ENCODE measurements at regions not wholly inside any gene's neighbourhood (a gene's known extent, or its start where the extent isn't known, plus 50 kb on each side); places are given as distances from the start of the nearest gene placed in this dataset.

- H3K4me1 ChIP-seq (ENCODE audit: control insufficient read depth, insufficient read depth, low read length), result no peaks in the 10 kb centered on the region
- no peaks in the 10 kb centered on the region for H3K9me3 ChIP-seq (ENCODE audit: control insufficient read depth, insufficient read depth, low read length)
- no peak overlapping the region for H3K27ac ChIP-seq (ENCODE audit: low read length)
- DNase-seq (ENCODE audit: low read depth, low spot score), result no peak
- H3K4me3 ChIP-seq (ENCODE audit: low read length), result no peak overlapping the region
- no peaks in the 10 kb centered on the region for H3K27me3 ChIP-seq (ENCODE audit: control insufficient read depth, insufficient read depth, low read length)
- H3K36me3 ChIP-seq (ENCODE audit: control insufficient read depth, insufficient read depth, low read length), result no peaks in the 10 kb centered on the region
- no CpG with 5 or more reads among the region's 3 CpGs for WGBS (ENCODE audit: insufficient coverage, insufficient read length)
Measured at GRCh38 chr11:103688924-103689323, 347.5 kb upstream of the DDI1 start.

GRCh38 chr11:103690356-103690755 is 346.1 kb upstream of the DDI1 start:
- no peak overlapping the region for H3K4me3 ChIP-seq (ENCODE audit: low read length)
- no CpG with 5 or more reads among the region's 1 CpG for WGBS (ENCODE audit: insufficient coverage, insufficient read length)
- no peaks in the 10 kb centered on the region for H3K4me1 ChIP-seq (ENCODE audit: control insufficient read depth, insufficient read depth, low read length)
- H3K27me3 ChIP-seq (ENCODE audit: control insufficient read depth, insufficient read depth, low read length), result no peaks in the 10 kb centered on the region
- H3K36me3 ChIP-seq (ENCODE audit: control insufficient read depth, insufficient read depth, low read length), result no peaks in the 10 kb centered on the region
- DNase-seq (ENCODE audit: low read depth, low spot score), result no peak
- no peak overlapping the region for H3K27ac ChIP-seq (ENCODE audit: low read length)
- no peaks in the 10 kb centered on the region for H3K9me3 ChIP-seq (ENCODE audit: control insufficient read depth, insufficient read depth, low read length)

- H3K9me3 ChIP-seq (ENCODE audit: control insufficient read depth, insufficient read depth, low read length), result no peaks in the 10 kb centered on the region
- no peaks in the 10 kb centered on the region for H3K36me3 ChIP-seq (ENCODE audit: control insufficient read depth, insufficient read depth, low read length)
- no peak overlapping the region for H3K4me3 ChIP-seq (ENCODE audit: low read length)
- DNase-seq (ENCODE audit: low read depth, low spot score), result no peak
- no peaks in the 10 kb centered on the region for H3K4me1 ChIP-seq (ENCODE audit: control insufficient read depth, insufficient read depth, low read length)
- no peak overlapping the region for H3K27ac ChIP-seq (ENCODE audit: low read length)
- H3K27me3 ChIP-seq (ENCODE audit: control insufficient read depth, insufficient read depth, low read length), result no peaks in the 10 kb centered on the region
Measured at GRCh38 chr11:103696123-103696522, 340.3 kb upstream of the DDI1 start.

GRCh38 chr11:103699216-103699615 is 337.2 kb upstream of the DDI1 start:
- no peak overlapping the region for H3K4me3 ChIP-seq (ENCODE audit: low read length)
- H3K36me3 ChIP-seq (ENCODE audit: control insufficient read depth, insufficient read depth, low read length), result no peaks in the 10 kb centered on the region
- no CpG with 5 or more reads among the region's 3 CpGs for WGBS (ENCODE audit: insufficient coverage, insufficient read length)
- H3K27me3 ChIP-seq (ENCODE audit: control insufficient read depth, insufficient read depth, low read length), result no peaks in the 10 kb centered on the region
- H3K27ac ChIP-seq (ENCODE audit: low read length), result no peak overlapping the region
- no peaks in the 10 kb centered on the region for H3K9me3 ChIP-seq (ENCODE audit: control insufficient read depth, insufficient read depth, low read length)
- no peaks in the 10 kb centered on the region for H3K4me1 ChIP-seq (ENCODE audit: control insufficient read depth, insufficient read depth, low read length)
- no peak for DNase-seq (ENCODE audit: low read depth, low spot score)

GRCh38 chr11:103699656-103700055 is 336.8 kb upstream of the DDI1 start:
- DNase-seq (ENCODE audit: low read depth, low spot score), result no peak
- Histone ChIP-seq H3K27ac (ENCODE audit: low read length) (no peak overlapping the region), H3K36me3 (ENCODE audit: control insufficient read depth, insufficient read depth, low read length) (no peaks in the 10 kb centered on the region), H3K4me3 (ENCODE audit: low read length) (no peak overlapping the region), H3K27me3 (ENCODE audit: control insufficient read depth, insufficient read depth, low read length) (no peaks in the 10 kb centered on the region), H3K9me3 (ENCODE audit: control insufficient read depth, insufficient read depth, low read length) (no peaks in the 10 kb centered on the region), H3K4me1 (ENCODE audit: control insufficient read depth, insufficient read depth, low read length) (no peaks in the 10 kb centered on the region)
- no CpG with 5 or more reads among the region's 1 CpG for WGBS (ENCODE audit: insufficient coverage, insufficient read length)

GRCh38 chr11:103700622-103701021 is 335.8 kb upstream of the DDI1 start:
- Histone ChIP-seq H3K4me3 (ENCODE audit: low read length) (no peak overlapping the region), H3K4me1 (ENCODE audit: control insufficient read depth, insufficient read depth, low read length) (no peaks in the 10 kb centered on the region), H3K27me3 (ENCODE audit: control insufficient read depth, insufficient read depth, low read length) (no peaks in the 10 kb centered on the region), H3K9me3 (ENCODE audit: control insufficient read depth, insufficient read depth, low read length) (no peaks in the 10 kb centered on the region), H3K36me3 (ENCODE audit: control insufficient read depth, insufficient read depth, low read length) (no peaks in the 10 kb centered on the region), H3K27ac (ENCODE audit: low read length) (no peak overlapping the region)
- no peak for DNase-seq (ENCODE audit: low read depth, low spot score)
- WGBS (ENCODE audit: insufficient coverage, insufficient read length), result no CpG with 5 or more reads among the region's 1 CpG

- Histone ChIP-seq H3K27me3 (ENCODE audit: control insufficient read depth, insufficient read depth, low read length) (no peaks in the 10 kb centered on the region), H3K4me3 (ENCODE audit: low read length) (no peak overlapping the region), H3K4me1 (ENCODE audit: control insufficient read depth, insufficient read depth, low read length) (no peaks in the 10 kb centered on the region), H3K9me3 (ENCODE audit: control insufficient read depth, insufficient read depth, low read length) (no peaks in the 10 kb centered on the region), H3K36me3 (ENCODE audit: control insufficient read depth, insufficient read depth, low read length) (no peaks in the 10 kb centered on the region), H3K27ac (ENCODE audit: low read length) (no peak overlapping the region)
- WGBS (ENCODE audit: insufficient coverage, insufficient read length), result no CpG with 5 or more reads among the region's 2 CpGs
- no peak for DNase-seq (ENCODE audit: low read depth, low spot score)
Measured at GRCh38 chr11:103703437-103703836, 333.0 kb upstream of the DDI1 start.

- no peak for DNase-seq (ENCODE audit: low read depth, low spot score)
- Histone ChIP-seq H3K9me3 (ENCODE audit: control insufficient read depth, insufficient read depth, low read length) (no peaks in the 10 kb centered on the region), H3K27me3 (ENCODE audit: control insufficient read depth, insufficient read depth, low read length) (no peaks in the 10 kb centered on the region), H3K36me3 (ENCODE audit: control insufficient read depth, insufficient read depth, low read length) (no peaks in the 10 kb centered on the region), H3K4me1 (ENCODE audit: control insufficient read depth, insufficient read depth, low read length) (no peaks in the 10 kb centered on the region), H3K4me3 (ENCODE audit: low read length) (no peak overlapping the region), H3K27ac (ENCODE audit: low read length) (no peak overlapping the region)
- WGBS (ENCODE audit: insufficient coverage, insufficient read length), result no CpG with 5 or more reads among the region's 6 CpGs
Measured at GRCh38 chr11:103703954-103704353, 332.5 kb upstream of the DDI1 start.

GRCh38 chr11:103705642-103706041 is 330.8 kb upstream of the DDI1 start:
- Histone ChIP-seq H3K4me3 (ENCODE audit: low read length) (no peak overlapping the region), H3K27me3 (ENCODE audit: control insufficient read depth, insufficient read depth, low read length) (no peaks in the 10 kb centered on the region), H3K36me3 (ENCODE audit: control insufficient read depth, insufficient read depth, low read length) (no peaks in the 10 kb centered on the region), H3K4me1 (ENCODE audit: control insufficient read depth, insufficient read depth, low read length) (no peaks in the 10 kb centered on the region), H3K27ac (ENCODE audit: low read length) (no peak overlapping the region), H3K9me3 (ENCODE audit: control insufficient read depth, insufficient read depth, low read length) (no peaks in the 10 kb centered on the region)
- WGBS (ENCODE audit: insufficient coverage, insufficient read length), result no CpG with 5 or more reads among the region's 2 CpGs
- DNase-seq (ENCODE audit: low read depth, low spot score), result no peak

- H3K27me3 ChIP-seq (ENCODE audit: control insufficient read depth, insufficient read depth, low read length), result no peaks in the 10 kb centered on the region
- no peaks in the 10 kb centered on the region for H3K9me3 ChIP-seq (ENCODE audit: control insufficient read depth, insufficient read depth, low read length)
- H3K4me1 ChIP-seq (ENCODE audit: control insufficient read depth, insufficient read depth, low read length), result no peaks in the 10 kb centered on the region
- H3K27ac ChIP-seq (ENCODE audit: low read length), result no peak overlapping the region
- WGBS (ENCODE audit: insufficient coverage, insufficient read length), result no CpG with 5 or more reads among the region's 2 CpGs
- no peak for DNase-seq (ENCODE audit: low read depth, low spot score)
- no peaks in the 10 kb centered on the region for H3K36me3 ChIP-seq (ENCODE audit: control insufficient read depth, insufficient read depth, low read length)
- no peak overlapping the region for H3K4me3 ChIP-seq (ENCODE audit: low read length)
Measured at GRCh38 chr11:103709371-103709770, 327.1 kb upstream of the DDI1 start.

GRCh38 chr11:103714246-103714645 is 322.2 kb upstream of the DDI1 start:
- H3K4me1 ChIP-seq (ENCODE audit: control insufficient read depth, insufficient read depth, low read length), result no peaks in the 10 kb centered on the region
- H3K27ac ChIP-seq (ENCODE audit: low read length), result no peak overlapping the region
- no peaks in the 10 kb centered on the region for H3K9me3 ChIP-seq (ENCODE audit: control insufficient read depth, insufficient read depth, low read length)
- H3K36me3 ChIP-seq (ENCODE audit: control insufficient read depth, insufficient read depth, low read length), result no peaks in the 10 kb centered on the region
- H3K4me3 ChIP-seq (ENCODE audit: low read length), result no peak overlapping the region
- no peaks in the 10 kb centered on the region for H3K27me3 ChIP-seq (ENCODE audit: control insufficient read depth, insufficient read depth, low read length)
- no peak for DNase-seq (ENCODE audit: low read depth, low spot score)

All from iPS DF 6.9 (cell line).